WI38 (cell line): ENCODE measurements at regions not wholly inside any gene's neighbourhood (a gene's known extent, or its start where the extent isn't known, plus 50 kb on each side); places are given as distances from the start of the nearest gene placed in this dataset.

ENCODE experiments used
- H3K4me3 ChIP-seq: 2 replicates; pipeline ENCODE4 v1.5.1; 2011; ENCODE audit warnings: low read depth, mild to moderate bottlenecking, control low read depth, low read length
- CTCF ChIP-seq: IDR thresholded peaks from 2 replicates; pipeline ENCODE4 v1.5.1; 2012; ENCODE audit warnings: low read depth, mild to moderate bottlenecking, control low read depth, low read length

GRCh38 chr18:67896451-67896850, 379.9 kb upstream of the DSEL start:
- H3K4me3 ChIP-seq, result no peak overlapping the region
- TF ChIP-seq CTCF, result no peak

GRCh38 chr18:67893916-67894315, 377.4 kb upstream of the DSEL start:
- H3K4me3 ChIP-seq, result no peak overlapping the region

GRCh38 chr18:67876871-67877270, 360.4 kb upstream of the DSEL start:
- TF ChIP-seq CTCF, result no peak

More at GRCh38 chr18:67893916-67894315, 377.4 kb upstream of the DSEL start:
- TF ChIP-seq CTCF, result no peak

GRCh38 chr18:67875944-67876343, 359.4 kb upstream of the DSEL start:
- no peak for TF ChIP-seq CTCF
- H3K4me3 ChIP-seq, result no peak overlapping the region

More at GRCh38 chr18:67876871-67877270, 360.4 kb upstream of the DSEL start:
- no peak overlapping the region for H3K4me3 ChIP-seq

- TF ChIP-seq CTCF, result no peak
- no peak overlapping the region for H3K4me3 ChIP-seq
Observed at GRCh38 chr18:67875060-67875459, 358.5 kb upstream of the DSEL start.

GRCh38 chr18:67865400-67865799, 348.9 kb upstream of the DSEL start:
- H3K4me3 ChIP-seq, result no peak overlapping the region
- TF ChIP-seq CTCF, result no peak

- TF ChIP-seq CTCF, result no peak
- H3K4me3 ChIP-seq, result no peak overlapping the region
Observed at GRCh38 chr18:67864677-67865340, 348.3 kb upstream of the DSEL start.
